Lower lobe of right lung (tissue), 2 donors: ENCODE measurements at regions not wholly inside any gene's neighbourhood (a gene's known extent, or its start where the extent isn't known, plus 50 kb on each side); places are given as distances from the start of the nearest gene placed in this dataset.
A peak's percentile ranks its signal among the peaks of the same experiment; 100 is the strongest.
"Not testable (repeated sequence)": the region's sequence is repeated elsewhere in the genome, so short reads cannot be mapped to it uniquely, and the experiment has no call there.

Experiments
- ATAC-seq, 2 donors: fragments of 200-7000 bp; cut with Tn5 transposase; one replicate each; pipeline ENCODE4 v1.9.1; 2020 to 2022; ENCODE audit warnings: mild to moderate bottlenecking in 2 of 2, moderate library complexity in 2 of 2
- DNase-seq: peaks from one replicate; pipeline ENCODE4 v3.0.0-alpha.2; 2020
- H3K27ac ChIP-seq: fragments of 200-600 bp; one replicate; pipeline ENCODE4 v1.8.0; 2022
- H3K27me3 ChIP-seq: fragments of 200-600 bp; one replicate; pipeline ENCODE4 v1.8.0; 2022; ENCODE audit warnings: low read depth
- H3K36me3 ChIP-seq: fragments of 200-600 bp; one replicate; pipeline ENCODE4 v1.8.0; 2022; ENCODE audit warnings: mild to moderate bottlenecking
- H3K4me1 ChIP-seq: fragments of 200-600 bp; one replicate; pipeline ENCODE4 v1.8.0; 2022
- H3K4me3 ChIP-seq: fragments of 200-600 bp; one replicate; pipeline ENCODE4 v1.8.0; 2022; ENCODE audit warnings: mild to moderate bottlenecking
- H3K9me3 ChIP-seq: fragments of 200-600 bp; one replicate; pipeline ENCODE4 v1.8.0; 2022
- CTCF ChIP-seq: fragments of 200-600 bp; IDR thresholded peaks from one replicate; pipeline ENCODE4 v1.8.0; 2022; ENCODE audit warnings: antibody characterized with exemption, mild to moderate bottlenecking
- intact Hi-C: fragments of 100-400 bp; cut with DNase I; formaldehyde crosslinking; loops from one replicate; pipeline ENCODE4 v1.11.0; 2022
- donor health status: DM: no; HTN: yes; CAD: no; lungs with severe emphysema.

GRCh38 chrX:46208225-46208854 is 336.9 kb downstream of the ZNF674 start:
- Histone ChIP-seq H3K27ac (no peak overlapping the region), H3K4me1 (no peaks in the 10 kb centered on the region), H3K36me3 (no peaks in the 10 kb centered on the region), H3K27me3 (no peaks in the 10 kb centered on the region), H3K9me3 (no peaks in the 10 kb centered on the region), H3K4me3 (no peak overlapping the region)
- ATAC-seq, result peak in 1 of 2 donors; percentile 55
- DNase-seq, result no peak
- no peak for TF ChIP-seq CTCF
- intact Hi-C loops, result no loop called here

- DNase-seq, result no peak
- ATAC-seq, result peak in 1 of 2 donors; percentile 61
- no peak overlapping the region for H3K27ac ChIP-seq
- no peak for TF ChIP-seq CTCF
- intact Hi-C loops, result no loop called here
- no peaks in the 10 kb centered on the region for H3K9me3 ChIP-seq
- H3K4me1 ChIP-seq, result no peaks in the 10 kb centered on the region
- H3K27me3 ChIP-seq, result no peaks in the 10 kb centered on the region
- H3K4me3 ChIP-seq, result no peak overlapping the region
- H3K36me3 ChIP-seq, result no peaks in the 10 kb centered on the region
These were observed 340.3 kb downstream of the ZNF674 start for GRCh38 chrX:46204721-46205422.

GRCh38 chrX:46202733-46203514 is 342.3 kb downstream of the ZNF674 start:
- Histone ChIP-seq H3K9me3 (no peaks in the 10 kb centered on the region), H3K27me3 (no peaks in the 10 kb centered on the region), H3K36me3 (no peaks in the 10 kb centered on the region), H3K4me3 (no peak overlapping the region), H3K4me1 (no peaks in the 10 kb centered on the region), H3K27ac (no peak overlapping the region)
- DNase-seq, result no peak
- ATAC-seq, result no peak
- intact Hi-C loops, result no loop called here
- no peak for TF ChIP-seq CTCF

- Histone ChIP-seq H3K36me3 (no peaks in the 10 kb centered on the region), H3K27ac (no peak overlapping the region), H3K4me1 (no peaks in the 10 kb centered on the region), H3K27me3 (no peaks in the 10 kb centered on the region), H3K9me3 (no peaks in the 10 kb centered on the region), H3K4me3 (no peak overlapping the region)
- TF ChIP-seq CTCF, result no peak
- ATAC-seq (no peak), DNase-seq (no peak)
- intact Hi-C loops, result no loop called here
These were observed 344.8 kb downstream of the ZNF674 start for GRCh38 chrX:46200413-46200812.

DNA sequence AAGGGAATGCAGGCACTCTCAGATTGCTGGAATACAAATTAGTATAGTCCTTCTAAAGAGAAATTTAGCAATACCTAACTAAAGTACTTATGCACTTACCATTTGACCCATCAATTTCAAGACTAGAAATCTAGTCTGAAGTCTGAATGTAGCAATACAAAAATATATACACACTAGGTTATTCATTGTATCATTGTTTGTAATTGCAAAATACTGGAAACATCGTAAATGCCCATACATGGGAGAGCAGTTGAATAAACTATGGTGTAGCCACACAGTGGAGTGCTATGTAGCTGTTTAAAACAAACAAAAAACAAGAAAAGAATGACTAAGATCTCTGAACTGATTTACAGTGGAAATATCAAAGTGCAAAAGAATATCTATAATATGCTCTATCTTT is 346.4 kb downstream of the ZNF674 start:
- DNase-seq, result no peak
- H3K27ac ChIP-seq, result no peak overlapping the region
- no peak for TF ChIP-seq CTCF
- H3K9me3 ChIP-seq, result no peaks in the 10 kb centered on the region
- ATAC-seq, result no peak
- no peaks in the 10 kb centered on the region for H3K4me1 ChIP-seq
- intact Hi-C loops, result no loop called here
- no peak overlapping the region for H3K4me3 ChIP-seq
- H3K27me3 ChIP-seq, result no peaks in the 10 kb centered on the region
- no peaks in the 10 kb centered on the region for H3K36me3 ChIP-seq

- H3K9me3 ChIP-seq, H3K36me3 ChIP-seq, H3K27me3 ChIP-seq, DNase-seq, H3K4me1 ChIP-seq, H3K27ac ChIP-seq, ATAC-seq, intact Hi-C loops, H3K4me3 ChIP-seq: not testable (repeated sequence)
These were observed 358.5 kb downstream of the ZNF674 start for GRCh38 chrX:46186811-46187106.
